ENCODE measurements at regions not wholly inside any gene's neighbourhood (a gene's known extent, or its start where the extent isn't known, plus 50 kb on each side); places are given as distances from the start of the nearest gene placed in this dataset.

DNA sequence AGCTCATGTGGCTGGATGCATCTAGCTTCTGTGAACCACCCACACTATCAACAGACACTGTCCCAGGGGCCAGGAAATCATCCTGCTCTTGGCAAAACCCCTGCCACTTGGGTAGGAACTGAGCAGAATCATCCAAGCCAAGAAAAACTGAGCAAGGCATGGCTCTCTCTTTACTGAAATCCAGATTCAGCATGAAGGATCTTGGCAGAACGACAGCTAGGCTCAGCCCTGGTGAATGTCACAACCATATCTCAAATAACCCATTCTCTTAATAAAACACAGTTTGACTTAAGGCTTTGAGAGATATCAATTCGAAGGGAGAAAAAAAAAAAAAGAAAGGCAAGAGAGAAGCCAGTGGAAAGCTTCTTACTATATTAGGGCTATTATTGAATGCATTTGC lies 72.2 kb downstream of the MAF start:
- H3K36me3 ChIP-seq (ENCODE audit: insufficient read depth, low read length), result no peaks in the 10 kb centered on the region
- H3K9me3 ChIP-seq (ENCODE audit: low read length), result no peaks in the 10 kb centered on the region
- H3K4me3 ChIP-seq (ENCODE audit: low read depth, low read length, poor library complexity, severe bottlenecking), result no peak overlapping the region
- no peak for TF ChIP-seq EZH2 (IDR thresholded peaks at IDR 0.05; ENCODE audit: borderline replicate concordance, low read length)
- TF ChIP-seq, protein P1, sequence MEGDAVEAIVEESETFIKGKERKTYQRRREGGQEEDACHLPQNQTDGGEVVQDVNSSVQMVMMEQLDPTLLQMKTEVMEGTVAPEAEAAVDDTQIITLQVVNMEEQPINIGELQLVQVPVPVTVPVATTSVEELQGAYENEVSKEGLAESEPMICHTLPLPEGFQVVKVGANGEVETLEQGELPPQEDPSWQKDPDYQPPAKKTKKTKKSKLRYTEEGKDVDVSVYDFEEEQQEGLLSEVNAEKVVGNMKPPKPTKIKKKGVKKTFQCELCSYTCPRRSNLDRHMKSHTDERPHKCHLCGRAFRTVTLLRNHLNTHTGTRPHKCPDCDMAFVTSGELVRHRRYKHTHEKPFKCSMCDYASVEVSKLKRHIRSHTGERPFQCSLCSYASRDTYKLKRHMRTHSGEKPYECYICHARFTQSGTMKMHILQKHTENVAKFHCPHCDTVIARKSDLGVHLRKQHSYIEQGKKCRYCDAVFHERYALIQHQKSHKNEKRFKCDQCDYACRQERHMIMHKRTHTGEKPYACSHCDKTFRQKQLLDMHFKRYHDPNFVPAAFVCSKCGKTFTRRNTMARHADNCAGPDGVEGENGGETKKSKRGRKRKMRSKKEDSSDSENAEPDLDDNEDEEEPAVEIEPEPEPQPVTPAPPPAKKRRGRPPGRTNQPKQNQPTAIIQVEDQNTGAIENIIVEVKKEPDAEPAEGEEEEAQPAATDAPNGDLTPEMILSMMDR (IDR thresholded peaks at IDR 0.05; ENCODE audit: low read length), result no peak
- H3K79me2 ChIP-seq (ENCODE audit: insufficient read depth, low read length), result no peaks in the 10 kb centered on the region
- H3K27ac ChIP-seq (ENCODE audit: low read depth, low read length, poor library complexity, severe bottlenecking), result no peak overlapping the region
- no peak overlapping the region for H2AFZ ChIP-seq (ENCODE audit: low read length)
- H4K20me1 ChIP-seq (ENCODE audit: insufficient read depth, low read length), result no peaks in the 10 kb centered on the region
- H3K4me2 ChIP-seq (ENCODE audit: low read length), result no peak overlapping the region
- no peaks in the 10 kb centered on the region for H3K9me2 ChIP-seq (ENCODE audit: low read depth, low read length)
- no peak overlapping the region for H3K9ac ChIP-seq (ENCODE audit: low read length)
- no peaks in the 10 kb centered on the region for H3K4me1 ChIP-seq (ENCODE audit: insufficient read depth, low read length, severe bottlenecking)
- no peaks in the 10 kb centered on the region for H3K27me3 ChIP-seq (ENCODE audit: insufficient read depth, low read length)
- no peaks in the 10 kb centered on the region for H3F3A ChIP-seq (ENCODE audit: insufficient read depth, low read length)

DNA sequence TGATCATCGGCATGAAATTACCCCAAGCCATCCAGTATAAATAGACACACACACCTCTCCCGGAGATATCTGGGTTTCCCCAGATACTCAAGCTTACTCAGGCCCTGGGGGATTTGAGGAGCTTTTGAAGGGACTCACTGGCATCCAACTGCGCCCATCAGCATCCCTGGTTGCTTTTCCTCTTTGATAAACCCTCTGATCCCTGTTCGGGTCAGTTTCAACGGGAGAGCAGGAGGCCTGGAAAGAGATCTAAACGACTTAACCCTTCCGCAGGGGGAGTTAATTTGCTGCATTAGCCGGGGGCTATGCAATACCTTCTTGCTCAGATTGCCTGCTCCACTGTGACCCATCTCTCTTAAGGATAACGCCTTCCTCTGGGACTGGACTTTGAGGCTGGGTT lies 76.6 kb downstream of the MAF start:
- no peak overlapping the region for H3K9ac ChIP-seq (ENCODE audit: low read length)
- H3K79me2 ChIP-seq (ENCODE audit: insufficient read depth, low read length), result no peaks in the 10 kb centered on the region
- no peaks in the 10 kb centered on the region for H3K9me3 ChIP-seq (ENCODE audit: low read length)
- no peak overlapping the region for H3K4me3 ChIP-seq (ENCODE audit: low read depth, low read length, poor library complexity, severe bottlenecking)
- no peaks in the 10 kb centered on the region for H3F3A ChIP-seq (ENCODE audit: insufficient read depth, low read length)
- H4K20me1 ChIP-seq (ENCODE audit: insufficient read depth, low read length), result no peaks in the 10 kb centered on the region
- no peaks in the 10 kb centered on the region for H3K27me3 ChIP-seq (ENCODE audit: insufficient read depth, low read length)
- no peaks in the 10 kb centered on the region for H3K4me1 ChIP-seq (ENCODE audit: insufficient read depth, low read length, severe bottlenecking)
- no peak overlapping the region for H3K4me2 ChIP-seq (ENCODE audit: low read length)
- H3K36me3 ChIP-seq (ENCODE audit: insufficient read depth, low read length), result no peaks in the 10 kb centered on the region
- no peak for TF ChIP-seq EZH2 (IDR thresholded peaks at IDR 0.05; ENCODE audit: borderline replicate concordance, low read length)
- TF ChIP-seq, protein P1 (IDR thresholded peaks at IDR 0.05; ENCODE audit: low read length), result no peak
- H2AFZ ChIP-seq (ENCODE audit: low read length), result no peak overlapping the region
- no peak overlapping the region for H3K27ac ChIP-seq (ENCODE audit: low read depth, low read length, poor library complexity, severe bottlenecking)
- H3K9me2 ChIP-seq (ENCODE audit: low read depth, low read length), result no peaks in the 10 kb centered on the region

DNA sequence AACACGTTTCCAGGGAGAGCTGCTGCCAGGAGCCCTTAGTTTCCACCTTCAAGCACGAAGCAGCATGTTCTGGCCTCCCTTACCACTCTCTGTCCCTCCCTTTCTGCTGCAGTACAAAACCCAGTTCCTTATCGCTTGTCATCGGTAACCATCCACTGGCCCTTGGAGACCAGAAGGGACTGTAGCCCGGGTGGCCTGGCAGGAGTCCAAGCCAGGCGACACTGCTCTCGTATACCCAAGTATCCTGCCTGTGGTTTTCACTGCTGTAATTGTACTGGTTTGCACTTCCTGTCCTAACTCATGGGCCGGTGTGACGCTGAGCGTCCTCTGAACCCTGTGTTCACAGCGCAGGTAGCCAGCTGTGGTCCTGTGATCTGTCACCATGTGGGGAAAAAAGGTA lies 81.1 kb downstream of the MAF start:
- no peak overlapping the region for H3K4me2 ChIP-seq (ENCODE audit: low read length)
- no peaks in the 10 kb centered on the region for H3K27me3 ChIP-seq (ENCODE audit: insufficient read depth, low read length)
- no peak overlapping the region for H3K9ac ChIP-seq (ENCODE audit: low read length)

More for the DNA sequence above, 81.1 kb downstream of the MAF start:
- Histone ChIP-seq H3K36me3 (ENCODE audit: insufficient read depth, low read length) (no peaks in the 10 kb centered on the region), H2AFZ (ENCODE audit: low read length) (no peak overlapping the region), H3K9me2 (ENCODE audit: low read depth, low read length) (no peaks in the 10 kb centered on the region), H3K9me3 (ENCODE audit: low read length) (no peaks in the 10 kb centered on the region), H3K27ac (ENCODE audit: low read depth, low read length, poor library complexity, severe bottlenecking) (no peak overlapping the region), H3K79me2 (ENCODE audit: insufficient read depth, low read length) (no peaks in the 10 kb centered on the region), H3K4me1 (ENCODE audit: insufficient read depth, low read length, severe bottlenecking) (no peaks in the 10 kb centered on the region), H4K20me1 (ENCODE audit: insufficient read depth, low read length) (no peaks in the 10 kb centered on the region), H3K4me3 (ENCODE audit: low read depth, low read length, poor library complexity, severe bottlenecking) (no peak overlapping the region), H3F3A (ENCODE audit: insufficient read depth, low read length) (no peaks in the 10 kb centered on the region)
- TF ChIP-seq, protein P1 (IDR thresholded peaks at IDR 0.05; ENCODE audit: low read length), result no peak
- TF ChIP-seq EZH2 (IDR thresholded peaks at IDR 0.05; ENCODE audit: borderline replicate concordance, low read length), result no peak
